K562 (cell line): ENCODE measurements at regions not wholly inside any gene's neighbourhood (a gene's known extent, or its start where the extent isn't known, plus 50 kb on each side); places are given as distances from the start of the nearest gene placed in this dataset.
A peak's percentile ranks its signal among the peaks of the same experiment; 100 is the strongest.

Source experiments
- CBX1 ChIP-seq: sonication (generic); IDR thresholded peaks from 2 replicates; pipeline ENCODE4 v1.6.1; 2016; ENCODE audit warnings: antibody characterized with exemption, low read depth, mild to moderate bottlenecking
- CCAR2 ChIP-seq: fragments of 200-400 bp; formaldehyde crosslinking; IDR thresholded peaks from 2 replicates; pipeline ENCODE4 v1.6.1; 2017; ENCODE audit warnings: mild to moderate bottlenecking, low read depth, low read length
- CEBPB ChIP-seq: fragments of 450-650 bp; IDR thresholded peaks from 2 replicates; pipeline ENCODE4 v1.6.1; 2016; ENCODE audit warnings: missing genetic modification characterization, missing compliant biosample characterization
- HSF4 ChIP-seq: fragments of 250-450 bp; sonication (Bioruptor Pico); IDR thresholded peaks from 2 replicates; pipeline ENCODE4 v2.1.2; 2022; ENCODE audit warnings: mild to moderate bottlenecking, moderate library complexity, borderline replicate concordance
- KDM4B ChIP-seq, 2 experiments: fragments of 450-650 bp in 1 of 2; sonication (generic) in 1 of 2; IDR thresholded peaks; 2 replicates each; pipeline ENCODE4 v1.6.1; 2016 to 2017; ENCODE audit warnings: borderline replicate concordance in 2 of 2, antibody characterized with exemption in 1 of 2, low read depth in 1 of 2, mild to moderate bottlenecking in 1 of 2
- LARP7 ChIP-seq: fragments of 450-650 bp; IDR thresholded peaks from 2 replicates; pipeline ENCODE4 v1.6.1; 2016
- MTA2 ChIP-seq: fragments of 450-650 bp; IDR thresholded peaks from 2 replicates; pipeline ENCODE4 v1.6.1; 2016; ENCODE audit warnings: low read depth
- PHF21A ChIP-seq: fragments of 450-650 bp; IDR thresholded peaks from 2 replicates; pipeline ENCODE4 v1.6.1; 2017; ENCODE audit warnings: low read depth, borderline replicate concordance
- PPARD ChIP-seq: fragments of 250-450 bp; sonication (Bioruptor Pico); IDR thresholded peaks from 2 replicates; pipeline ENCODE4 v1.8.0; 2022; ENCODE audit warnings: inconsistent platforms, mild to moderate bottlenecking, moderate library complexity
- RBBP5 ChIP-seq: fragments of 200-600 bp; sonication (generic); IDR thresholded peaks from 2 replicates; pipeline ENCODE4 v1.6.1; 2012; ENCODE audit warnings: borderline replicate concordance, mild to moderate bottlenecking, low read length, control low read depth, inconsistent platforms; ENCODE audit not compliant: insufficient read depth, poor library complexity, severe bottlenecking
- TEAD2 ChIP-seq: fragments of 450-650 bp; IDR thresholded peaks from 2 replicates; pipeline ENCODE4 v1.6.1; 2016; ENCODE audit warnings: missing genetic modification characterization, control low read depth, missing compliant biosample characterization
- TEAD4 ChIP-seq, 2 experiments: sonication (generic) in 1 of 2; formaldehyde crosslinking in 1 of 2; IDR thresholded peaks; 2 replicates each; pipeline versions ENCODE4 v1.6.1 to v1.8.0; 2012 to 2022; ENCODE audit warnings: borderline replicate concordance in 1 of 2, inconsistent platforms in 1 of 2, low read length in 1 of 2, mild to moderate bottlenecking in 1 of 2, missing genetic modification reagents in 1 of 2
- ZNF140 ChIP-seq: fragments of 250-450 bp; sonication (Bioruptor Pico); IDR thresholded peaks from 2 replicates; pipeline ENCODE4 v1.8.0; 2021; ENCODE audit warnings: moderate library complexity, mild to moderate bottlenecking, inconsistent platforms
- ZNF561 ChIP-seq: fragments of 450-650 bp; formaldehyde crosslinking; conservative IDR thresholded peaks from 2 replicates; pipeline ENCODE4 v1.4.0; 2020; ENCODE audit warnings: mild to moderate bottlenecking, moderate library complexity
- ZNF583 ChIP-seq: fragments of 250-450 bp; sonication (Bioruptor Pico); IDR thresholded peaks from 2 replicates; pipeline ENCODE4 v1.4.0; 2020
- ZNF589 ChIP-seq: fragments of 200-800 bp; sonication (Bioruptor generic); IDR thresholded peaks from 2 replicates; pipeline ENCODE4 v1.6.1; 2016; ENCODE audit warnings: low read depth, missing genetic modification characterization, missing compliant biosample characterization
- ZNF764 ChIP-seq: fragments of 250-450 bp; sonication (Bioruptor Pico); IDR thresholded peaks from 2 replicates; pipeline ENCODE4 v1.4.0; 2020; ENCODE audit warnings: low read depth, mild to moderate bottlenecking, moderate library complexity
- TF ChIP-seq, protein P1 (sequence below): fragments of 450-650 bp; formaldehyde crosslinking; IDR thresholded peaks from 2 replicates; pipeline ENCODE4 v1.4.0; 2020; ENCODE audit warnings: mild to moderate bottlenecking, moderate library complexity
- TF ChIP-seq, protein P2 (sequence below): fragments of 450-650 bp; IDR thresholded peaks from 2 replicates; pipeline ENCODE4 v1.6.1; 2016; ENCODE audit warnings: low read depth

DNA sequence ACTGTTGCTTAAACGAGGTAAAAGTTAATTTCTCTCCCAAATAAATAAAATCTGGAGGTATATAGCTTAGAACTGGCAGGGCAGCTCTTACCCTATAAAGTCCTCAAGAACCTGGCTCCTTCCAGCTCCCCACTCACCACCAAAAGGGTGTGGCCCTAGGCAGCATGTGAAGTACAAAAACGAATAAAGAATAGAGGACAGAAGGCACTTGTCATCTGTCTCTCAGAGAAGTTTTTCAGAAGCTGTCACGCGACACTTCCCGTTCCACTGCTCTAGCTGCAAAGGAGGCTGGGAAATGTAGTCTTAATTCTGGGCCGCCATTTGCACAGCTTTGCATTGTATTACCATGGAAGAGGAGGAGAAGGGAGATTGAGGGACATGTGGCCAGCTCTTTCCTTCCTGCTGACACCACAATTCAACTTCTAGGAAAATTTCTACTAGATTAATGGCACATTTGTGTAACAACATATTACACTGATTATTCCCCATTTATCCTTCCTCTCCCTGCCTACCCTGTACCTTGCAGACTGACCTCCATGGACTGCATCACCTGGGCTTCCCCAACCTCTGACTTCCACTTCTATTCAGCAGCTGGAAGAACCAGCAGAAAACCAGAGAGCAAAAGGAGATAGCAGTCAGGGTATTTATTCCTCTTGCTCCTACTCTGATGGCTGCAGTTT lies 62.2 kb downstream of the CCDC71L start (continued):
- TF ChIP-seq TEAD4 (IDR thresholded peaks at IDR 0.05; ENCODE audit: low read length), result peak; percentile 72
- TF ChIP-seq TEAD4 (CRISPR knock-in tag; IDR thresholded peaks at IDR 0.05; ENCODE audit: borderline replicate concordance), result no peak
- TF ChIP-seq KDM4B (IDR thresholded peaks at IDR 0.05; ENCODE audit: borderline replicate concordance in 2 of 2, low read depth in 1 of 2), result no peak; a peak in 1 of 4 replicates
- TF ChIP-seq HSF4 (CRISPR knock-in tag), result no peak
- TF ChIP-seq LARP7, result no peak
- TF ChIP-seq, protein P1, sequence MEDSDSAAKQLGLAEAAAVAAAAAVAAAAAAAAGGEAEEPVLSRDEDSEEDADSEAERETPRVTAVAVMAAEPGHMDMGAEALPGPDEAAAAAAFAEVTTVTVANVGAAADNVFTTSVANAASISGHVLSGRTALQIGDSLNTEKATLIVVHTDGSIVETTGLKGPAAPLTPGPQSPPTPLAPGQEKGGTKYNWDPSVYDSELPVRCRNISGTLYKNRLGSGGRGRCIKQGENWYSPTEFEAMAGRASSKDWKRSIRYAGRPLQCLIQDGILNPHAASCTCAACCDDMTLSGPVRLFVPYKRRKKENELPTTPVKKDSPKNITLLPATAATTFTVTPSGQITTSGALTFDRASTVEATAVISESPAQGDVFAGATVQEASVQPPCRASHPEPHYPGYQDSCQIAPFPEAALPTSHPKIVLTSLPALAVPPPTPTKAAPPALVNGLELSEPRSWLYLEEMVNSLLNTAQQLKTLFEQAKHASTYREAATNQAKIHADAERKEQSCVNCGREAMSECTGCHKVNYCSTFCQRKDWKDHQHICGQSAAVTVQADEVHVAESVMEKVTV, result no peak
- no peak for TF ChIP-seq ZNF764 (CRISPR knock-in tag)
- TF ChIP-seq PHF21A, result no peak
- peak; percentile 70; the same call in 1 of the 2 replicates for TF ChIP-seq ZNF583 (CRISPR knock-in tag)
- TF ChIP-seq CCAR2, result no peak
- TF ChIP-seq MTA2, result no peak
- TF ChIP-seq TEAD2 (tag), result no peak
- TF ChIP-seq ZNF140 (CRISPR knock-in tag), result no peak
- TF ChIP-seq ZNF561 (CRISPR knock-in tag), result no peak
- no peak for TF ChIP-seq CEBPB (tag)
- TF ChIP-seq RBBP5, result no peak
- TF ChIP-seq PPARD (CRISPR knock-in tag), result no peak
- no peak for TF ChIP-seq ZNF589 (CRISPR knock-in tag)
- TF ChIP-seq, protein P2, sequence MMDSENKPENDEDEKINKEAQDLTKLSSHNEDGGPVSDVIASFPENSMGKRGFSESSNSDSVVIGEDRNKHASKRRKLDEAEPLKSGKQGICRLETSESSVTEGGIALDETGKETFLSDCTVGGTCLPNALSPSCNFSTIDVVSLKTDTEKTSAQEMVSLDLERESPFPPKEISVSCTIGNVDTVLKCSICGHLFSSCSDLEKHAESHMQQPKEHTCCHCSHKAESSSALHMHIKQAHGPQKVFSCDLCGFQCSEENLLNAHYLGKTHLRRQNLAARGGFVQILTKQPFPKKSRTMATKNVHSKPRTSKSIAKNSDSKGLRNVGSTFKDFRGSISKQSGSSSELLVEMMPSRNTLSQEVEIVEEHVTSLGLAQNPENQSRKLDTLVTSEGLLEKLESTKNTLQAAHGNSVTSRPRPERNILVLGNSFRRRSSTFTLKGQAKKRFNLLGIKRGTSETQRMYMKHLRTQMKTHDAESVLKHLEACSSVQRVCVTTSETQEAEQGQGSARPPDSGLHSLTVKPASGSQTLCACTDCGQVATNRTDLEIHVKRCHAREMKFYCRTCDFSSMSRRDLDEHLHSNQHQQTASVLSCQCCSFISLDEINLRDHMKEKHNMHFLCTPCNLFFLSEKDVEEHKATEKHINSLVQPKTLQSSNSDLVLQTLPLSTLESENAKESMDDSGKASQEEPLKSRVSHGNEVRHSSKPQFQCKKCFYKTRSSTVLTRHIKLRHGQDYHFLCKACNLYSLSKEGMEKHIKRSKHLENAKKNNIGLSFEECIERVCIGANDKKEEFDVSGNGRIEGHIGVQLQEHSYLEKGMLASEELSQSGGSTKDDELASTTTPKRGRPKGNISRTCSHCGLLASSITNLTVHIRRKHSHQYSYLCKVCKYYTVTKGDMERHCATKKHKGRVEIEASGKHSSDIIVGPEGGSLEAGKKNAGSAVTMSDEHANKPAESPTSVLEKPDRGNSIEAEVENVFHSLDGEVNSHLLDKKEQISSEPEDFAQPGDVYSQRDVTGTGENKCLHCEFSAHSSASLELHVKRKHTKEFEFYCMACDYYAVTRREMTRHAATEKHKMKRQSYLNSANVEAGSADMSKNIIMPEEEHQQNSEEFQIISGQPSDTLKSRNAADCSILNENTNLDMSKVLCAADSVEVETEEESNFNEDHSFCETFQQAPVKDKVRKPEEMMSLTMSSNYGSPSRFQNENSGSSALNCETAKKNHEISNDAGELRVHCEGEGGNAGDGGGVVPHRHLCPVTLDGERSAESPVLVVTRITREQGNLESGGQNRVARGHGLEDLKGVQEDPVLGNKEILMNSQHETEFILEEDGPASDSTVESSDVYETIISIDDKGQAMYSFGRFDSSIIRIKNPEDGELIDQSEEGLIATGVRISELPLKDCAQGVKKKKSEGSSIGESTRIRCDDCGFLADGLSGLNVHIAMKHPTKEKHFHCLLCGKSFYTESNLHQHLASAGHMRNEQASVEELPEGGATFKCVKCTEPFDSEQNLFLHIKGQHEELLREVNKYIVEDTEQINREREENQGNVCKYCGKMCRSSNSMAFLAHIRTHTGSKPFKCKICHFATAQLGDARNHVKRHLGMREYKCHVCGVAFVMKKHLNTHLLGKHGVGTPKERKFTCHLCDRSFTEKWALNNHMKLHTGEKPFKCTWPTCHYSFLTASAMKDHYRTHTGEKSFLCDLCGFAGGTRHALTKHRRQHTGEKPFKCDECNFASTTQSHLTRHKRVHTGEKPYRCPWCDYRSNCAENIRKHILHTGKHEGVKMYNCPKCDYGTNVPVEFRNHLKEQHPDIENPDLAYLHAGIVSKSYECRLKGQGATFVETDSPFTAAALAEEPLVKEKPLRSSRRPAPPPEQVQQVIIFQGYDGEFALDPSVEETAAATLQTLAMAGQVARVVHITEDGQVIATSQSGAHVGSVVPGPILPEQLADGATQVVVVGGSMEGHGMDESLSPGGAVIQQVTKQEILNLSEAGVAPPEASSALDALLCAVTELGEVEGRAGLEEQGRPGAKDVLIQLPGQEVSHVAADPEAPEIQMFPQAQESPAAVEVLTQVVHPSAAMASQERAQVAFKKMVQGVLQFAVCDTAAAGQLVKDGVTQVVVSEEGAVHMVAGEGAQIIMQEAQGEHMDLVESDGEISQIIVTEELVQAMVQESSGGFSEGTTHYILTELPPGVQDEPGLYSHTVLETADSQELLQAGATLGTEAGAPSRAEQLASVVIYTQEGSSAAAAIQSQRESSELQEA, result no peak
- TF ChIP-seq CBX1, result no peak
